ENCODE measurements at regions not wholly inside any gene's neighbourhood (a gene's known extent, or its start where the extent isn't known, plus 50 kb on each side); places are given as distances from the start of the nearest gene placed in this dataset.

DNA sequence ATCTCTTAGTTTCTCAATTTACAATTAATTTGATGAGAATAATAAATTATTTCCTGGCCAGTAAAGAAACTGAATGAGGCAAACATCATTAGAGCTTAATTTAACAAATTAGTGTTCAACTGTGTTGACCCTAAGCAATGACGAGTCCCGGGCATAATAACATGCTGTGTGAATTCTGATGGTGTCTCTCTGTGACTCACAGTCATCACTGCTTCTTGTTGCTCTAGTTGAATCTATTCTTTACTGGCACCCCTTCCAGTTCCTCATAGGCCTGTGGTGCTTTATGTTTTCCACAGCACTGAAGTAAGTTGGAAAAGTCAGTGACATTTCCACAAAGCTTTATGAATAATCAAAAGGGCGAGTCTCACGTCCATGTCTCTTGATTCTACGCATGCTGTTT is 57.7 kb upstream of the SLC7A11 start:
- no peaks in the 10 kb centered on the region for H3K36me3 Mint-ChIP-seq (ENCODE audit: low read depth)
- no peaks in the 10 kb centered on the region for H3K9me3 Mint-ChIP-seq
- DNase-seq, result peak in 1 of 14 experiments; percentile 11
- H3K4me1 Mint-ChIP-seq (ENCODE audit: low read depth), result no peaks in the 10 kb centered on the region
- H3K4me3 Mint-ChIP-seq, result no peak overlapping the region
- H3K4me3 ChIP-seq (ENCODE audit: low read length), result no peak overlapping the region
- no peak for ATAC-seq (ENCODE audit: poor library complexity)
- H3K27me3 ChIP-seq (ENCODE audit: control insufficient read depth in 1 of 2, insufficient read depth in 2 of 2, low read length in 2 of 2), result no peaks in the 10 kb centered on the region
- H3K27ac Mint-ChIP-seq, result no peak overlapping the region
- no peaks in the 10 kb centered on the region for H3K27me3 Mint-ChIP-seq
- POLR2A ChIA-PET, result no interaction called here
- no peaks in the 10 kb centered on the region for H3K4me1 ChIP-seq (ENCODE audit: insufficient read depth, low read length)
- no peak overlapping the region for H3K27ac ChIP-seq (ENCODE audit: low read depth in 1 of 2, low read length in 2 of 2)
- intact Hi-C loops (cut with DNase I, micrococcal nuclease), result no loop called here
- TF ChIP-seq CTCF (IDR thresholded peaks at IDR 0.05), result no peak
- CTCF ChIA-PET, result no interaction called here
- peaks cover 0 to 6% of the 10 kb centered on the region in 2 experiments for H3K9me3 ChIP-seq (ENCODE audit: control insufficient read depth in 1 of 2, insufficient read depth in 1 of 2, low read length in 2 of 2)
- H3K36me3 ChIP-seq (ENCODE audit: insufficient read depth, low read length), result no peaks in the 10 kb centered on the region

DNA sequence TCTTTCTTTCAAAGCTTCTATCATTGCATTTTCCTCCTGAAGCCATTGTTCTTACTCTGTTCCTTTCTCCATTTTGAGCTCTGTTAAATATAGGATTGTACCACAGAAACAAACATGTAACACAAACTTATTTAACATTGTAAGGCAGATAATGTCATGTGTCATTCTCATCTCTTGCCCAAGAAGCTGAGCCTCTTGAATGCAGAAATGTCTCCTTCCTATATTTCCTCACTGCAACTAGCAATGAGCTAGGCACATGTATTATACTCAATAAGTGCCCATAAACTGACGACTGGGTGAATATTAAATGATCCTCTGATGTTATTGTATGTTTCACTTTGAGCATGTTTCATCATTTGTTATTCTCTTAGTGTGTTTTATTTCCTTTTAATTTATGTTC is 56.7 kb upstream of the SLC7A11 start:
- Histone ChIP-seq H3K9me3 (ENCODE audit: control insufficient read depth in 1 of 2, insufficient read depth in 1 of 2, low read length in 2 of 2) (peaks cover 0 to 6% of the 10 kb centered on the region in 2 experiments), H3K36me3 (ENCODE audit: insufficient read depth, low read length) (no peaks in the 10 kb centered on the region), H3K4me1 (ENCODE audit: insufficient read depth, low read length) (no peaks in the 10 kb centered on the region), H3K4me3 (ENCODE audit: low read length) (no peak overlapping the region), H3K27me3 (ENCODE audit: control insufficient read depth in 1 of 2, insufficient read depth in 2 of 2, low read length in 2 of 2) (no peaks in the 10 kb centered on the region), H3K27ac (ENCODE audit: low read depth in 1 of 2, low read length in 2 of 2) (no peak overlapping the region)
- intact Hi-C loops (cut with DNase I, micrococcal nuclease), result no loop called here
- no peaks in the 10 kb centered on the region for H3K4me1 Mint-ChIP-seq (ENCODE audit: low read depth)
- no peaks in the 10 kb centered on the region for H3K36me3 Mint-ChIP-seq (ENCODE audit: low read depth)
- CTCF ChIA-PET, result no interaction called here
- no peak overlapping the region for H3K4me3 Mint-ChIP-seq
- no peak for TF ChIP-seq CTCF (IDR thresholded peaks at IDR 0.05)
- no peak for ATAC-seq (ENCODE audit: poor library complexity)
- no peak overlapping the region for H3K27ac Mint-ChIP-seq
- H3K27me3 Mint-ChIP-seq, result no peaks in the 10 kb centered on the region
- POLR2A ChIA-PET, result no interaction called here
- no peaks in the 10 kb centered on the region for H3K9me3 Mint-ChIP-seq
- DNase-seq, result peak in 2 of 14 experiments; percentile 8 to 12

- no peaks in the 10 kb centered on the region for H3K36me3 Mint-ChIP-seq (ENCODE audit: low read depth)
- ATAC-seq (ENCODE audit: poor library complexity) (no peak), DNase-seq (no peak)
- Histone ChIP-seq H3K9me3 (ENCODE audit: control insufficient read depth in 1 of 2, insufficient read depth in 1 of 2, low read length in 2 of 2) (peaks cover 0 to 5% of the 10 kb centered on the region in 2 experiments), H3K36me3 (ENCODE audit: insufficient read depth, low read length) (no peaks in the 10 kb centered on the region), H3K4me1 (ENCODE audit: insufficient read depth, low read length) (no peaks in the 10 kb centered on the region), H3K27ac (ENCODE audit: low read depth in 1 of 2, low read length in 2 of 2) (no peak overlapping the region), H3K4me3 (ENCODE audit: low read length) (no peak overlapping the region), H3K27me3 (ENCODE audit: control insufficient read depth in 1 of 2, insufficient read depth in 2 of 2, low read length in 2 of 2) (no peaks in the 10 kb centered on the region)
- no peak for TF ChIP-seq CTCF (IDR thresholded peaks at IDR 0.05)
- H3K27me3 Mint-ChIP-seq, result no peaks in the 10 kb centered on the region
- ChIA-PET CTCF (no interaction called here), POLR2A (no interaction called here)
- H3K4me3 Mint-ChIP-seq, result no peak overlapping the region
- intact Hi-C loops (cut with DNase I, micrococcal nuclease), result no loop called here
- no peak overlapping the region for H3K27ac Mint-ChIP-seq
- no peaks in the 10 kb centered on the region for H3K9me3 Mint-ChIP-seq
- H3K4me1 Mint-ChIP-seq (ENCODE audit: low read depth), result no peaks in the 10 kb centered on the region
Observed at GRCh38 chr4:138298431-138298830, 56.3 kb upstream of the SLC7A11 start.

Data from CD4-positive, alpha-beta T cell (primary cell).